ENCODE measurements at regions not wholly inside any gene's neighbourhood (a gene's known extent, or its start where the extent isn't known, plus 50 kb on each side); places are given as distances from the start of the nearest gene placed in this dataset.

GRCh38 chr3:79824166-79824565 lies 56.4 kb upstream of the ROBO1 start:
- DNase-seq = no peak

GRCh38 chr3:79822076-79822475 lies 54.3 kb upstream of the ROBO1 start:
- no peak for DNase-seq

GRCh38 chr3:79820089-79820488 lies 52.3 kb upstream of the ROBO1 start:
- no peak for DNase-seq

- DNase-seq = no peak
Measured at GRCh38 chr3:79818015-79818414, 50.2 kb upstream of the ROBO1 start.

Measured in NCI-H1092 (cell line).